Epithelial cell of esophagus (primary cell): ENCODE measurements at regions not wholly inside any gene's neighbourhood (a gene's known extent, or its start where the extent isn't known, plus 50 kb on each side); places are given as distances from the start of the nearest gene placed in this dataset.
"Not testable (repeated sequence)": the region's sequence is repeated elsewhere in the genome, so short reads cannot be mapped to it uniquely, and the experiment has no call there.

Experiments
- DNase-seq: peaks from one replicate; pipeline ENCODE4 v3.0.0; 2010; ENCODE audit warnings: low read depth
- H3K4me3 ChIP-seq: 2 replicates; pipeline ENCODE4 v1.5.1; 2011; ENCODE audit warnings: mild to moderate bottlenecking, low read length, control low read depth
- CTCF ChIP-seq: IDR thresholded peaks from 2 replicates; pipeline ENCODE4 v1.5.1; 2011; ENCODE audit warnings: low read depth, mild to moderate bottlenecking, low read length, control low read depth, inconsistent platforms; ENCODE audit not compliant: insufficient read depth; ENCODE audit errors: missing control alignments

GRCh38 chr7:14092331-14092730, 102.9 kb upstream of the ETV1 start:
- DNase-seq, result no peak
- no peak overlapping the region for H3K4me3 ChIP-seq
- no peak for TF ChIP-seq CTCF

GRCh38 chr7:14085901-14086300, 96.4 kb upstream of the ETV1 start:
- TF ChIP-seq CTCF, result no peak
- H3K4me3 ChIP-seq, result no peak overlapping the region
- no peak for DNase-seq

GRCh38 chr7:14083761-14084160, 94.3 kb upstream of the ETV1 start:
- no peak for DNase-seq
- H3K4me3 ChIP-seq, result no peak overlapping the region
- TF ChIP-seq CTCF, result no peak

GRCh38 chr7:14073988-14074387, 84.5 kb upstream of the ETV1 start:
- TF ChIP-seq CTCF, result no peak
- no peak for DNase-seq
- no peak overlapping the region for H3K4me3 ChIP-seq

- TF ChIP-seq CTCF, result no peak
- H3K4me3 ChIP-seq, result no peak overlapping the region
- DNase-seq, result no peak
Observed at GRCh38 chr7:14073543-14073942, 84.1 kb upstream of the ETV1 start.

GRCh38 chr7:14071045-14071444, 81.6 kb upstream of the ETV1 start:
- no peak overlapping the region for H3K4me3 ChIP-seq
- no peak for TF ChIP-seq CTCF
- no peak for DNase-seq

- H3K4me3 ChIP-seq, result no peak overlapping the region
- no peak for DNase-seq
- no peak for TF ChIP-seq CTCF
Observed at GRCh38 chr7:14069961-14070360, 80.5 kb upstream of the ETV1 start.

- H3K4me3 ChIP-seq, DNase-seq: not testable (repeated sequence)
Observed at GRCh38 chr7:14066783-14067182, 77.3 kb upstream of the ETV1 start.
